IMR-90 (cell line): ENCODE measurements at regions not wholly inside any gene's neighbourhood (a gene's known extent, or its start where the extent isn't known, plus 50 kb on each side); places are given as distances from the start of the nearest gene placed in this dataset.

Experiments
- ATAC-seq: fragments of 200-7000 bp; cut with Tn5 transposase; 2 replicates; pipeline ENCODE4 v1.9.1; 2020; ENCODE audit warnings: low read depth, mild to moderate bottlenecking, moderate library complexity
- BruUV-seq: library from RNA; stranded (reverse); fragments of 400-500 nt; replicated peaks from 2 replicates; lab custom pipeline; 2021; lab: Mats Ljungman, UMichigan
- CTCF ChIA-PET: fragments of 300-600 bp; formaldehyde crosslinking; extraction: SDS; loops from one replicate; lab custom pipeline; 2021; ENCODE audit warnings: antibody characterized with exemption; lab: Yijun Ruan, JAX
- POLR2A ChIA-PET: fragments of 300-600 bp; sonication (Branson Sonifier 250); formaldehyde crosslinking; loops from one replicate; lab custom pipeline; 2022; ENCODE audit warnings: antibody characterized with exemption; ENCODE audit not compliant: unreplicated experiment; lab: Charles Lee
- DNase-seq: peaks from one replicate; pipeline ENCODE4 v3.0.0; 2013
- H2AFZ ChIP-seq: replicated peaks from 2 replicates; pipeline ENCODE3; 2013; ENCODE audit warnings: low read length, mild to moderate bottlenecking; ENCODE audit not compliant: poor library complexity
- H2AK5ac ChIP-seq: 2 replicates; pipeline ENCODE4 v1.6.1; 2013; ENCODE audit warnings: low read depth, low read length, inconsistent platforms
- H2AK9ac ChIP-seq: replicated peaks from 2 replicates; pipeline ENCODE3; 2013; ENCODE audit warnings: mild to moderate bottlenecking, low read depth, low read length, moderate library complexity; ENCODE audit not compliant: poor library complexity
- H2BK120ac ChIP-seq: 2 replicates; pipeline ENCODE4 v1.6.1; 2013; ENCODE audit warnings: low read depth, low read length, inconsistent platforms
- H2BK15ac ChIP-seq: 3 replicates; pipeline ENCODE4 v1.6.1; 2013; ENCODE audit warnings: low read depth, low read length, inconsistent platforms
- H2BK20ac ChIP-seq: 2 replicates; pipeline ENCODE4 v1.6.1; 2013; ENCODE audit warnings: low read depth, mild to moderate bottlenecking, inconsistent platforms, low read length, moderate library complexity
- H2BK5ac ChIP-seq: 2 replicates; pipeline ENCODE4 v1.6.1; 2013; ENCODE audit warnings: mild to moderate bottlenecking, low read depth, low read length, inconsistent platforms; ENCODE audit not compliant: poor library complexity, severe bottlenecking
- H3K14ac ChIP-seq: replicated peaks from 2 replicates; pipeline ENCODE4 v1.6.1; 2013; ENCODE audit warnings: low read depth, low read length, inconsistent platforms
- H3K18ac ChIP-seq: 2 replicates; pipeline ENCODE4 v1.6.1; 2013; ENCODE audit warnings: low read depth, low read length, control low read depth
- H3K23ac ChIP-seq: 2 replicates; pipeline ENCODE4 v1.6.1; 2013; ENCODE audit warnings: low read depth, low read length, inconsistent platforms
- H3K27ac ChIP-seq: 2 replicates; pipeline ENCODE4 v1.5.1; 2013; ENCODE audit warnings: mild to moderate bottlenecking, control low read depth, low read length; ENCODE audit not compliant: insufficient read depth
- H3K27me3 ChIP-seq: 2 replicates; pipeline ENCODE4 v1.6.1; 2013; ENCODE audit warnings: low read length; ENCODE audit not compliant: control insufficient read depth, insufficient read depth
- H3K36me3 ChIP-seq: 2 replicates; pipeline ENCODE4 v1.6.1; 2013; ENCODE audit warnings: low read length, mixed read lengths; ENCODE audit not compliant: control insufficient read depth, insufficient read depth
- H3K4ac ChIP-seq: 2 replicates; pipeline ENCODE4 v1.6.1; 2013; ENCODE audit warnings: low read depth, low read length, inconsistent platforms
- H3K4me1 ChIP-seq: 2 replicates; pipeline ENCODE4 v1.6.1; 2013; ENCODE audit warnings: low read length, mixed read lengths; ENCODE audit not compliant: control insufficient read depth, insufficient read depth
- H3K4me2 ChIP-seq: 2 replicates; pipeline ENCODE4 v1.6.1; 2013; ENCODE audit warnings: low read depth, mild to moderate bottlenecking, control low read depth, low read length, moderate library complexity
- H3K4me3 ChIP-seq: 2 replicates; pipeline ENCODE4 v1.5.1; 2013; ENCODE audit warnings: low read depth, mild to moderate bottlenecking, control low read depth, low read length, moderate library complexity; ENCODE audit not compliant: insufficient read depth
- H3K56ac ChIP-seq: 2 replicates; pipeline ENCODE4 v1.6.1; 2013; ENCODE audit warnings: low read length, inconsistent platforms; ENCODE audit not compliant: insufficient read depth; ENCODE audit errors: extremely low read depth
- H3K79me1 ChIP-seq, 2 experiments: 2 replicates each; pipeline ENCODE4 v1.6.1; 2013; ENCODE audit warnings: low read length in 2 of 2, inconsistent platforms in 1 of 2, low read depth in 1 of 2
- H3K9ac ChIP-seq: 2 replicates; pipeline ENCODE4 v1.6.1; 2013; ENCODE audit warnings: low read depth, low read length, control low read depth
- H3K9me1 ChIP-seq: 2 replicates; pipeline ENCODE4 v1.6.1; 2013; ENCODE audit warnings: low read length, inconsistent platforms; ENCODE audit not compliant: insufficient read depth
- H3K9me3 ChIP-seq: 2 replicates; pipeline ENCODE4 v1.6.1; 2013; ENCODE audit warnings: low read length; ENCODE audit not compliant: control insufficient read depth, insufficient read depth
- H4K20me1 ChIP-seq: 2 replicates; pipeline ENCODE4 v1.6.1; 2013; ENCODE audit warnings: low read length, inconsistent platforms; ENCODE audit not compliant: insufficient read depth
- H4K5ac ChIP-seq: 2 replicates; pipeline ENCODE4 v1.6.1; 2013; ENCODE audit warnings: mild to moderate bottlenecking, low read depth, low read length, control low read depth
- H4K8ac ChIP-seq, 2 experiments: 2 replicates each; pipeline ENCODE4 v1.6.1; 2013; ENCODE audit warnings: low read depth in 2 of 2, low read length in 2 of 2, control low read depth in 1 of 2, inconsistent platforms in 1 of 2
- H4K91ac ChIP-seq: 2 replicates; pipeline ENCODE4 v1.6.1; 2013; ENCODE audit warnings: low read depth, low read length, inconsistent platforms; ENCODE audit not compliant: insufficient read depth
- CTCF ChIP-seq: conservative IDR thresholded peaks from 2 replicates; pipeline ENCODE4 v1.5.1; 2012; ENCODE audit warnings: mild to moderate bottlenecking, low read depth, low read length, improper control_type of control experiment
- NFE2L2 ChIP-seq: fragments of 150-350 bp; IDR thresholded peaks from 2 replicates; pipeline ENCODE4 v1.6.1; 2016; ENCODE audit warnings: low read depth, mild to moderate bottlenecking, low read length
- RAD21 ChIP-seq: IDR thresholded peaks from 2 replicates; pipeline ENCODE4 v1.6.1; 2012; ENCODE audit warnings: low read length, improper control_type of control experiment
- RFX5 ChIP-seq: IDR thresholded peaks from 2 replicates; pipeline ENCODE4 v1.8.0; 2012; ENCODE audit warnings: low read depth, mild to moderate bottlenecking, low read length, moderate library complexity
- SMC3 ChIP-seq: fragments of 150-350 bp; IDR thresholded peaks from 2 replicates; pipeline ENCODE4 v1.6.1; 2016; ENCODE audit warnings: low read depth, mild to moderate bottlenecking, antibody characterized with exemption, low read length, moderate library complexity
- WGBS, 2 experiments: methylation state at CpG; one replicate each; pipeline versions ENCODE4 v1.1.5 to v1.1.7; 2013; ENCODE audit warnings: missing lambda C conversion rate in 2 of 2; ENCODE audit not compliant: insufficient read length in 1 of 2; ENCODE audit errors: extremely low coverage in 2 of 2; 5-methylcytosine and 5-hydroxymethylcytosine counted together
- dilution Hi-C: fragments of 300-500 bp; cut with HindIII; formaldehyde crosslinking; loops from one replicate; pipeline ENCODE4 v1.14.3; 2018; ENCODE audit warnings: low sequenced_read_pairs; ENCODE audit not compliant: unreplicated experiment
- in situ Hi-C: fragments of 300-500 bp; cut with MboI; formaldehyde crosslinking; loops from 3 replicates; pipeline ENCODE4 v1.14.3; 2019; ENCODE audit warnings: low sequenced_read_pairs, inconsistent platforms, mixed read lengths
- intact Hi-C: fragments of 100-400 bp; cut with micrococcal nuclease; formaldehyde crosslinking; loops from 2 replicates; pipeline ENCODE4 v1.10.0; 2022

GRCh38 chr3:163213838-163214237, 1717.2 kb downstream of the OTOL1 start:
- dilution Hi-C loops (no loop called here), intact Hi-C loops (no loop called here), in situ Hi-C loops (no loop called here)
- BruUV-seq: no TSS peak
- Histone ChIP-seq H2BK5ac (no peak overlapping the region), H3K36me3 (no peaks in the 10 kb centered on the region), H3K4me3 (no peak overlapping the region), H3K4me2 (no peak overlapping the region), H3K4ac (no peak overlapping the region), H3K27ac (no peak overlapping the region), H2BK20ac (no peak overlapping the region), H3K9me1 (no peaks in the 10 kb centered on the region), H3K4me1 (no peaks in the 10 kb centered on the region), H4K8ac (no peak overlapping the region), H2BK15ac (no peak overlapping the region), H4K91ac (no peak overlapping the region), H2AK9ac (no peak overlapping the region), H3K27me3 (no peaks in the 10 kb centered on the region), H4K5ac (no peak overlapping the region), H3K14ac (no peak overlapping the region), H2AK5ac (no peak overlapping the region), H2BK120ac (no peak overlapping the region), H3K9ac (no peak overlapping the region), H3K18ac (no peak overlapping the region), H2AFZ (no peak overlapping the region), H3K79me1 (no peaks in the 10 kb centered on the region), H3K56ac (no peak overlapping the region), H4K20me1 (no peaks in the 10 kb centered on the region), H3K23ac (no peak overlapping the region), H3K9me3 (peaks cover 17% of the 10 kb centered on the region; the same call in 1 of the 2 replicates)
- DNase-seq (no peak), ATAC-seq (no peak)
- ChIA-PET POLR2A (no interaction called here), CTCF (interaction anchor here (0.6 kb wide), 1 partner anchor 1234 kb away, joined by 3 read pairs; no protein-coding TSS in a partner anchor)
- WGBS, 2 experiments: no CpG with 5 or more reads among the region's 1 CpG
- TF ChIP-seq SMC3 (no peak), RFX5 (no peak), NFE2L2 (no peak), CTCF (no peak), RAD21 (no peak)
